ENCODE measurements at regions not wholly inside any gene's neighbourhood (a gene's known extent, or its start where the extent isn't known, plus 50 kb on each side); places are given as distances from the start of the nearest gene placed in this dataset.

DNA sequence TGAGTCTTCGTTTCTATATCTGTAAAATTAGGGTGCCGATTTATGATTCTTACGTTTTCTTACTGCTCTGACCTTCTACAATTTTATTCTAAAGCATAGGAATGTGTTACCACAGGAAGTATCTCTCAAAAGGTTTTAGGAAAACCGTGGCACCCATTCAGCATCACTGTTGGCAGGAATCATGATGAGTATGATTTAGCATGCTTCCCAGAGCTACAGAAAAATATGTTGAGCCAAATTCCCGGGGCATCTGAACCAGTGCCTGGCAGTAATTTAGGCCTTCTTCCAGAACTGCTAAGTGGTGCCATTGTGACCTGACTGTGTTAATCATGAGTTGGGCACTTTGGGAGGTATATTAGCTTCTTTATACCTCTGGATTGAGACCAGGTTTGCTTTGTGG, 605.0 kb upstream of the RAG2 start:
- TF ChIP-seq EP300 (IDR thresholded peaks at IDR 0.05): no peak
- TF ChIP-seq, protein P1, sequence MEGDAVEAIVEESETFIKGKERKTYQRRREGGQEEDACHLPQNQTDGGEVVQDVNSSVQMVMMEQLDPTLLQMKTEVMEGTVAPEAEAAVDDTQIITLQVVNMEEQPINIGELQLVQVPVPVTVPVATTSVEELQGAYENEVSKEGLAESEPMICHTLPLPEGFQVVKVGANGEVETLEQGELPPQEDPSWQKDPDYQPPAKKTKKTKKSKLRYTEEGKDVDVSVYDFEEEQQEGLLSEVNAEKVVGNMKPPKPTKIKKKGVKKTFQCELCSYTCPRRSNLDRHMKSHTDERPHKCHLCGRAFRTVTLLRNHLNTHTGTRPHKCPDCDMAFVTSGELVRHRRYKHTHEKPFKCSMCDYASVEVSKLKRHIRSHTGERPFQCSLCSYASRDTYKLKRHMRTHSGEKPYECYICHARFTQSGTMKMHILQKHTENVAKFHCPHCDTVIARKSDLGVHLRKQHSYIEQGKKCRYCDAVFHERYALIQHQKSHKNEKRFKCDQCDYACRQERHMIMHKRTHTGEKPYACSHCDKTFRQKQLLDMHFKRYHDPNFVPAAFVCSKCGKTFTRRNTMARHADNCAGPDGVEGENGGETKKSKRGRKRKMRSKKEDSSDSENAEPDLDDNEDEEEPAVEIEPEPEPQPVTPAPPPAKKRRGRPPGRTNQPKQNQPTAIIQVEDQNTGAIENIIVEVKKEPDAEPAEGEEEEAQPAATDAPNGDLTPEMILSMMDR (IDR thresholded peaks at IDR 0.05): no peak
- TF ChIP-seq POLR2A (IDR thresholded peaks at IDR 0.05): no peak

All from stomach (tissue), 4 donors.